GM18873 (cell line): ENCODE measurements at regions not wholly inside any gene's neighbourhood (a gene's known extent, or its start where the extent isn't known, plus 50 kb on each side); places are given as distances from the start of the nearest gene placed in this dataset.

Experiments used
- ATAC-seq: cut with Tn5 transposase; IDR thresholded peaks from one replicate; pipeline ENCODE4 v1.9.1; 2021; ENCODE audit warnings: mild to moderate bottlenecking, moderate library complexity, moderate number of reproducible peaks; ENCODE audit not compliant: unreplicated experiment, low FRiP score

GRCh38 chr9:89919171-89919681, 314.4 kb downstream of the GADD45G start:
- ATAC-seq, result no peak

GRCh38 chr9:89920131-89920530, 315.3 kb downstream of the GADD45G start:
- ATAC-seq, result no peak

- no peak for ATAC-seq
Measured at GRCh38 chr9:89920951-89921350, 316.1 kb downstream of the GADD45G start.

GRCh38 chr9:89922099-89922498, 317.3 kb downstream of the GADD45G start:
- no peak for ATAC-seq

- no peak for ATAC-seq
Measured at GRCh38 chr9:89923174-89923573, 318.4 kb downstream of the GADD45G start.

- no peak for ATAC-seq
Measured at GRCh38 chr9:89923961-89924504, 319.2 kb downstream of the GADD45G start.

GRCh38 chr9:89924611-89925010, 319.8 kb downstream of the GADD45G start:
- no peak for ATAC-seq

- ATAC-seq, result no peak
Measured at GRCh38 chr9:89926167-89926566, 321.4 kb downstream of the GADD45G start.

GRCh38 chr9:89926691-89927220, 321.9 kb downstream of the GADD45G start:
- ATAC-seq, result no peak

GRCh38 chr9:89928106-89928505, 323.3 kb downstream of the GADD45G start:
- no peak for ATAC-seq

GRCh38 chr9:89928521-89929275, 323.9 kb downstream of the GADD45G start:
- ATAC-seq, result no peak

- ATAC-seq, result no peak
Measured at GRCh38 chr9:89929315-89929672, 324.5 kb downstream of the GADD45G start.

- ATAC-seq, result no peak
Measured at GRCh38 chr9:89929673-89930480, 325.1 kb downstream of the GADD45G start.

GRCh38 chr9:89933578-89933977, 328.8 kb downstream of the GADD45G start:
- ATAC-seq, result no peak

GRCh38 chr9:89935115-89935514, 330.3 kb downstream of the GADD45G start:
- no peak for ATAC-seq

- no peak for ATAC-seq
Measured at GRCh38 chr9:89935801-89936200, 331.0 kb downstream of the GADD45G start.

- ATAC-seq, result no peak
Measured at GRCh38 chr9:89937051-89937450, 332.2 kb downstream of the GADD45G start.

GRCh38 chr9:89939181-89939580, 334.4 kb downstream of the GADD45G start:
- no peak for ATAC-seq

GRCh38 chr9:89939626-89940292, 334.9 kb downstream of the GADD45G start:
- no peak for ATAC-seq

GRCh38 chr9:89940625-89941024, 335.8 kb downstream of the GADD45G start:
- no peak for ATAC-seq

- ATAC-seq, result no peak
Measured at GRCh38 chr9:89941875-89942274, 337.1 kb downstream of the GADD45G start.
